HEK293T (cell line): ENCODE measurements at regions not wholly inside any gene's neighbourhood (a gene's known extent, or its start where the extent isn't known, plus 50 kb on each side); places are given as distances from the start of the nearest gene placed in this dataset.

ENCODE experiments used
- ARNT ChIP-seq: fragments of 450-650 bp; IDR thresholded peaks from 2 replicates; pipeline ENCODE4 v1.6.1; 2017; ENCODE audit warnings: mild to moderate bottlenecking
- BHLHE40 ChIP-seq: fragments of 450-650 bp; IDR thresholded peaks from 2 replicates; pipeline ENCODE4 v1.6.1; 2016; ENCODE audit warnings: mild to moderate bottlenecking, moderate library complexity, borderline replicate concordance
- FOXA1 ChIP-seq: fragments of 450-650 bp; IDR thresholded peaks from 2 replicates; pipeline ENCODE4 v1.6.1; 2016; ENCODE audit warnings: mild to moderate bottlenecking
- FOXK2 ChIP-seq: fragments of 450-650 bp; IDR thresholded peaks from 2 replicates; pipeline ENCODE4 v1.6.1; 2016; ENCODE audit warnings: mild to moderate bottlenecking
- FOXM1 ChIP-seq: fragments of 450-650 bp; IDR thresholded peaks from 2 replicates; pipeline ENCODE4 v1.6.1; 2017; ENCODE audit warnings: mild to moderate bottlenecking, borderline replicate concordance
- HDGF ChIP-seq: fragments of 450-650 bp; IDR thresholded peaks from 2 replicates; pipeline ENCODE4 v1.6.1; 2017; ENCODE audit warnings: antibody characterized with exemption, borderline replicate concordance
- L3MBTL2 ChIP-seq: fragments of 450-650 bp; conservative IDR thresholded peaks from 2 replicates; pipeline ENCODE4 v1.6.1; 2016; ENCODE audit warnings: mild to moderate bottlenecking
- NFRKB ChIP-seq: fragments of 450-650 bp; IDR thresholded peaks from 2 replicates; pipeline ENCODE4 v1.6.1; 2016; ENCODE audit warnings: mild to moderate bottlenecking, moderate library complexity
- PKNOX1 ChIP-seq: fragments of 450-650 bp; IDR thresholded peaks from 2 replicates; pipeline ENCODE4 v1.6.1; 2016
- SP1 ChIP-seq: fragments of 450-650 bp; IDR thresholded peaks from 2 replicates; pipeline ENCODE4 v1.6.1; 2017
- SUZ12 ChIP-seq: fragments of 450-650 bp; IDR thresholded peaks from 2 replicates; pipeline ENCODE4 v1.6.1; 2016; ENCODE audit warnings: mild to moderate bottlenecking
- TARDBP ChIP-seq: fragments of 450-650 bp; IDR thresholded peaks from 2 replicates; pipeline ENCODE4 v1.6.1; 2016

- TF ChIP-seq FOXK2 (no peak), FOXM1 (no peak), L3MBTL2 (no peak), BHLHE40 (no peak), TARDBP (no peak), ARNT (no peak), SUZ12 (no peak), NFRKB (no peak), FOXA1 (no peak), PKNOX1 (no peak), HDGF (no peak), SP1 (no peak)
Observed at GRCh38 chr11:119895981-119896380, 167.0 kb upstream of the NECTIN1 start.
